HT-29 (cell line): ENCODE measurements at regions not wholly inside any gene's neighbourhood (a gene's known extent, or its start where the extent isn't known, plus 50 kb on each side); places are given as distances from the start of the nearest gene placed in this dataset.

Experiments
- DNase-seq: peaks from one replicate; pipeline ENCODE4 v3.0.0-alpha.2; 2015; ENCODE audit warnings: low spot score

DNA sequence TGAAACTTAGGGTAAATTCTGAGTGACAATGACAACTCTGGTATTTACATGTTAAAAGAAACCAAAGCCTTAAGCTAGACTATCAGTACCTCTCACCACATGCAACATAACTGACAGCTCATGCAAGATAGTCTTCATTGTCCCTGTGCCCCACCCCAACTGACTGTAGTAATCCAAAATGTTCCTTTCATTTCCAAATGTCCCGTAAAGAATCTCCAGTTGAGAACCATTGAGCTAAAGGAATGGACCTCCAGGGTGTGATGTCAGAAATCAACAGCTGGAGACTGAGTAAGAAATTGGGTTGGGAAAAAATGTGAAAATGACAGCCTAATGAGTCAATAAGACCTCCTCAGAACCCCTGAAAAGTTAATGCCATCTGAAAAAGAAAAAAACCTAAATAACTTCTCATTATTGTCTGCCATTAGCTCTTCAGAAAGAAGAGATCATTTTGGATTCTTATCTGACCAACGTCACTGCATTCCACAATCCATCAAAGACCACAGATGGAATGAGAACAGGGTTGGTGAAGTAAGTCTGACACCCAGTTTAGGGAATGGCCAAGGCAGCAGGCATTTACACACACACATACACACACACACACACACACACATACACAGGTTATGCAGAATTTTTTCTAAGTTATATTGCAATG, 51.7 kb upstream of the ACVR2A start:
- DNase-seq = no peak

DNA sequence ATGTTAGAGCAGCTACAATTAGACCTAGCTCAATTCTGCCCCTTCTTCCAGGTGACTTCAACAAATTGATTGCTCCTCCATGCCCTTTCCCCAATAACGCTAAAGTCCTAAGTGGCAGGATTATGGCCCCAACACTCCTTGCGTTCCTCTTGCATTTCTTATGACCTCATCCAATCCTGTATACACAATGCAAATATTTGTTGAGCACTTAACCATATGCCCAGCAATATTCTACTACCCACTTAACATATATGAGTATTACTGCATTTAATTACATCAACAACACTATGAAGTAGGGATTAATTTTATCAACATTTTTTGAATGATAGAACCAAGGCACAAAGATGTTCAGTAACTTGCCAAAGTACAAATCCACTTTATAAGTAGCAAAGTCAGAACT, 54.2 kb upstream of the ACVR2A start:
- no peak for DNase-seq

DNA sequence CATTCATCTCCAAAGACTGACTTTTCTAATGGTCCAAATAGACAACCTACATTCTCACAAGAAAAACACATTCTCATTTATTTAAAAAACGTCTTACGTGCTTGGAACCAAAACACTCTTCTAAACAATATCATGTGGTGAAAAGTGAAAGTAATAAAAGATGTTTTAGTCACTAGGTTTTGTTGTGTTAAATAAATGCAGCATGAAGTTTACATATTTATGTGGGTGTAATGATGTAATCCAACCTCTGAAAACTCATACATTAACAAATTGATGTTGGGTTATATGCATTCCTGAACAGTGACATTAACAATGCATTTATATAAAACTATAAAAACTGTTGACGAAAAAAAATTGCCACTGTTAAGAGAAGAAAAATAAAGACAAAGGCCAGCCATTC, 55.1 kb upstream of the ACVR2A start:
- no peak for DNase-seq

DNA sequence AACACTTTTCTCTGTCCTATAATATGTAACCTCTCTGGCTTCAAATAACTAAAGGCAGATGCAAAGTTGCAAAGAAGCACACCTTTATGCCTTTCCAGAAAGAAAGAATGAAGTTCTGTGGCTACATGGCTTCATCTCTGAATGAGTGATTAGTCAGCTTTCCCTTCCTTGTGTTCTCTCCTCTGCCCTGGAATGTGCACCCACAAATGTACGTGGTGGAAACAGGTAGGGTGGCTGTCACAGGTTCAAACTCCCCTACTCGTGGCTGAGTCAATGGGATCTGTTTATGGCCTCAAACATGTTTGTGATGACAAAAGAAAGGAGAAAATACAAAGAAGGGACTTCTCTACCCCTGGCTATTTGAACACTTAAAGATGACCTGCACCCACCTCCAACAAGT, 55.5 kb upstream of the ACVR2A start:
- no peak for DNase-seq

DNA sequence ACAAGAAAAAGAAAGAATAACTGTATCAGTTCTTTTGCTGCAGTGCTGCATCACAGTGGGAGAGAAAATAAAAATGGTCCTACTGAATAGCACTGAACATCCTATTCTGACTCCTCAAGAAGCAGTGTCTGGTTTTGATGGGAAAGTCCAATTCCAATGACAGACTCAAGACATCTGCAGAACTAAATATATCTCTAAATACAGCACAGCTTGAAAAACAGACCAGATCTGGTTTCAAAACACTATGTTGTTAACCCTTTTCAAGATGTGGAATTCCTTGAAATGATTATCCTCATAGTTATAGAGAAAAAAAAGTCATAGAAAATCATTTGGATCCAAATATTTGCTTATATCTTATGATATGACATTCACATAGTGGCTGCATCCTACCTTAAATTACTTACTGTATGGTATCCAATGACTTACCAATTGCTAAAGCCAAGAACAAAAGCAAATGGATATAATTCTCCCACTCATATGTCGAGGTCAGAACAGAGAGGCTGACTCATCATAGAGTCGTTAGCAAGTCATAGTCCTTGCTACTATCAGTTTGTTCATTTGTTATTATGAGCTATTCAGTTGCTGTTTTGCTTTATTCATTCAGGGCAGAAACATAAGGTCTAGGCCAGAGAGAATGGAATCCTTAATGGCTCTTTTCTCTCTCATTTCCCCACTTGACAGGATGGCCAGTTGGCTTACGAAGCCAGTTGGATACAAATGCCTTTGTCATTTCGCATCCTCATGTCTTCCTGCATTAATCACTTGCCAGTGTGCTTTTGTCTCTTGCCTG, 62.5 kb upstream of the ACVR2A start:
- no peak for DNase-seq

DNA sequence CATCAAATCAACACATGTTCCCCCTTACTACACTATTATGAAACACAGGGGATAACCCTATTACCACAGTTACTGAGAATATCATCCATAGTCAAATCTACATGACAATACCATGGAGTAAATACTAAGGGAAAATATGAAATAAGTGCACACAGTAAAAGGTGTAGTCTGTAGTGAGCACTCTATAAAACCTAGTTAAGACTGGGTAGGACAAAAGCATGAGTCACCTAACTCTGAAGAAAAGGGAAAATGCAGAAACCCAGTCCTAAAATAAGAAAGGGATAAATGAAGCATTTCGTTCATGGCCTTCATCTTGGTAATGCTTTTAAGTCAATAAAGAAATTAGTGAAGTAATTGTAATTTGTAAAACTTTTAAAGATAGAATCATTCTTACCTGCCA, 65.4 kb upstream of the ACVR2A start:
- no peak for DNase-seq

DNA sequence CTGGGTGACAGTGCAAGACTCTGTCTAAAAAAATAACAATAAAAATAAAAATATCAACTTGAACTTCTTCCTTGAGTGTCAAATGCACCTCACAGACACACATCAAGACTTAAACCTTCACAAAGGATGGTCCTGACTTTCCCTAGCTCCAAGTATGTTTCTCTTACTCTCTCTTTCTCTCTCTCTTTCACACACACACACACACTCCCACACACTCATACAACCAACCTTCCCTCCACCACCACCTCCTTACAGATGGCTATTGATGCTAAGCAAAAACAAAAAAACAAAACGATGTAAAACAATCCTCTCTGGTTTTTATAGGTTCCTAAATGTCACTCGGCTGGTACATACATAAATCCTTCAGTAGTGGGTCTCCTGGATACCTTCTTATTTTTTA, 67.4 kb upstream of the ACVR2A start:
- no peak for DNase-seq

DNA sequence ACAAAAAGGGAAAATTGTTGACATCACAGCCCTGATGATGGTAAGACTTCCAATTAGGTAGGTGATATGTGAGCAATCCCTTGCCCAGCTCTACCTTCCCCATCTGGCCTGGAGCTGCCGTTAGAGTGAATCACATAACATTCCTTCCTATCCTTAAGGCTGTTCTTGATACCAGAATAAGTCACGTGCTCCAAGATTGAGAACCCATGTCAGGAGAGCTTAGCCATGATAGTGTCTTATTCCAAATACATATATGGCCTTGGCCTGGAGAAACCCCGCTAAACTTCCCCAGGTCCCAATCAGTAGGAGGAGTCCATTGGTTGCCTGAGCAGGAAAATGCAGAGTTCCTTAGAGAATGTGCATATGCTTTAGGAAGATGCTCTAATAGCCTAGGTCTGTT, 70.0 kb upstream of the ACVR2A start:
- DNase-seq = no peak

DNA sequence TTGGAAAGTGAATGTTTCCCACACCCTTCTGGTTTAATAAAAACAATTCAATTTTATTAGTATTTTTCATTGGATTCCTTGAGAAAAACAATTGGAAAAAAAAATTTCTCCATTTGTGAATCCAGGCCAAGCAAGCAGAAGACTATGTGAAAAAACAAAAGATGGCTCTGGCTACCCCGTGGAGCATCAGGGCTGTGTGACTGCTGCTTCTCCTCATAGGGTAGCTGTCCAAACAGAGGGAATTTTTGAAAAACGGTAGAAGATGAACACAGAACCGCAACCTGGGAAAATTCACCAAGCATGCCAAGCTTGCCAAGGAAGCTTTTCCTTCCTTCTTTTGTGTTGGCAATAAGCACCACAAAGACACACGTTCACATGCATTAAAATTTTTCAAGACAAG, 71.3 kb upstream of the ACVR2A start:
- no peak for DNase-seq

DNA sequence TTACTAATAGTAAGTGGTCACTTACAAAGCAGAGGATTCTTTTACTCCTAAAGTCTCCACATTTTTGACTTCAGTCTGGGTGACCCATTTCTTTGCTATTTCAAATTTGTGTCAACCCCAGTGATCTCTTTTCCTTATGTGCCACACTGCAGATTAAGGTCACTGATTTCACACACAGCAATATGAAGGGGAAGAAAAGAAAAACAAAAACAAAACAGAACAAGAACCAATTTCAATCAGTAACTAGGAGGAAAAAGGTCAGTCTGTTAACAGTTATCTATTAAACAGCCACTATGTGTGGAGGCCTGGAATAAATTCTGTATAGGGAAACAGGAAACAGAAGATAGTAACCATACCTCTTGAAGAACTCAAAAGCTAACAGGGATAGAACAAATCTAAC, 72.0 kb upstream of the ACVR2A start:
- DNase-seq = no peak

DNA sequence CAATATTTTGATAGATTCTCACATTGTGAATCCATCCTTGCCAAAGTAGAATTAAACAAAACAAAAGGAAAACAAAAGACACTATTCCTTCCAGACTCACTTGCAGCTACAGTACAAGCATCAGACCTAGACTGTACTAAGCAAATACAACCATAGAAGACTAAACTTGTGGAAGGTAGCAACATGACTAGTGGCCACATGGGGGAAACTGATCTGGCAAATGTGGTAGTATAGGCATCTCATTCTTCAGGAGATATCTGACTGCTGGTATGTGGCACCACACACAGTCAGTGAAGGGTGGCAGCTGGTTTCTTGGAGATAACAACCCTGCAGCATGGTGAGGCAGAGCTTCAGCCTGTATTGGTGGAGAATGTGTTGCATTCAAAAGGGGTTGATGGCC, 81.0 kb upstream of the ACVR2A start:
- DNase-seq = peak; percentile 58

DNA sequence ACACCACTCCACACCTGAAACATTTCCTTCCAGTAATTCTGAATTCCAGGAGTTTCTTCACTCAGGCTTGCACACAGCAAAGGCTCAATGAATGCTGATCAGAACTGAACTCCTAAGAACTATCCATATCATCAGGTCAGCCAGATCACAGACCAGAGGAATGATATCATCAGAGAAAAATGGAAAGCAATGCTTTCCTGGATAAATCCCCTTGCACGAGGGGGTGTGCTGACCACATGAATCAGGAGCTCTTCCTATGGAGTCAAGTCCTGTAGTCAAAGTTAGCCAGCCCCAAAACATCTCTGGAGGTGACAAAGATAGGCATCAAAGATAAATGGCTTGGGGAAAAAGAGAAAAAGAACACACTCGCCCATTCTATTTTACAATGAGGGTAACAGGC, 83.8 kb upstream of the ACVR2A start:
- DNase-seq = no peak

DNA sequence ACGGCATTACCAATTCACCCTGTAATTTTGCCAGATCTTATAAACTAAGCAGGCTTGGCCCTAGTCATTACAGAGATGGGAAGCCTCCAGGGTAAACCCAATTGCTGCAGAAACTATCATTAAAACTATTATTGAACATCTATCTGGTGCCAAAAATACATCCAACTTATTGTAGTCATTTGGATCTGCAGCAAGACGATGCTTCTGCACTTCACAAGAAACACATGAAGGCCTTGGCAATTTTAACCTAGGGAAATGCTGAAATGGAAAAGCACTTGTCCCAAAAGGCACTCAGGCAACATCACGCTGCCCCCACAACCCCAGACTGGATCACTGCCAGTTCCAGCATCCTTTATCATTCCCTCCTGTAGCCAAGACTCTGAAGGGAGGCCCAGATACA, 85.3 kb upstream of the ACVR2A start:
- no peak for DNase-seq

DNA sequence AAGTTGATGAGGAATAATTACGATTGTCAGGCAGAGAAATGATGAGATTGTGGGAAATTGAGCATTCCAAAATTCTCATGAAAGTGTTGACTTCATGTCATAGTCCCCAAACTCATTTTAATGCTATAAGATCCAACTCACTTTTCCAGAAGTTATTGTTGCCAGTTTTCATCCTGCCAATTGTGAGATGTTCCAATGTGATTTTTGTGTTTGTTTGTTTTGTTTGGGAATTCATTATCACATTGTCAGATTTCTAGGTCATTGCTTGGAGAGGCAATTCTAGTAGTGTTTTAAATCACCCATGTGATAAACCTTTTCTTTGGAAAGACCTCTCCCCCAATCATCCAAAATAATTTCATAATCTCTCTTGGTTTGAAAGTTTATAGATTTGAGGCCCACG, 86.0 kb upstream of the ACVR2A start:
- no peak for DNase-seq

DNA sequence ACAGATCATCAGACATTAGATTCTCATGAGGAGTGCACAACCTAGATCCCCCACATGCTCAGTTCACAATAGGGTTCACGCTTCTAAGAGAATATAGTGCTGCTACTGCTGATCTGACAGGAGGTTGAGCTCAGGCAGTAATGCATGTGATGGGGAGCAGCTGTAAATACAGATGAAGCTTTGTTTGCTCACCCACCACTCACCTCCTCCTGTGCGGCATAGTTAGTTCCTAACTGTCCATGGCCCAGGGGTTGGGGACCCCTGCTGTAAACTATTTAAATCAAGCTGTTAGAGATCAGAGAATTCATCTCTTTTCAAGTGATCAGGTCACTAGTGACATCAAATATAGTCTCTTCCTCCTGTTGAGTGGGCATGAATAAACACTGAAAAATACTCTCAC, 88.8 kb upstream of the ACVR2A start:
- DNase-seq = no peak

DNA sequence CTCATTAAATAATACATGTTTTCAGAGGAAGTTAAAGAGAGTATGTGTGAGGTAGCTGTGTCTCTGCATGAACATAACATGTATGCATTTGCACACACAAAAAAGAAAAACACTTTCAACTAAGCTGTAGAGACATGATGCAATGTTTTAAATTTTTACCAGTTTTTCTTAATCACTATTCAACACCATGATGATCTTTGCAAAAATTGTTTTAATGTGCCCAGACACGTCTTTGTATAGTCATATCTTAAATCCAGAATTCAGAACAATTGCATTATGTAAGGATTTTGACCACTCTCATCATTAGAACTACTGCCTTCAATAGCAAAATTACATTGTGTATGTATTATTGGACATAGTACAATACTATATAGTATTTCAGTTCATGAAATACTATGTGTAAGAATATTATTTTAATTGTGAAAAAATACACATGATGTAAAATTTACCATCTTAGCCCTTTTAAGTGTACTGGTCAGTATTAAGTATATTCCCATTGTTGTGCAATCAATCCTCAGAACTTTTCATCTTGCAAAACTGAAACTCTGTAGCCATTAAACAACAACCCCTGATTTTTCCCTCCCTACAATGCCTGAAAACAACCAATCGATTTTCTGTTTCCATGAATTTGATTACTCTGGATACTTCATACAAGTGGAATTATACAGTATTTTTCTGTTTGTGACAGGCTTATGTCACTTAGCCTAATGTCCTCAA, 104.5 kb upstream of the ACVR2A start:
- DNase-seq = no peak

DNA sequence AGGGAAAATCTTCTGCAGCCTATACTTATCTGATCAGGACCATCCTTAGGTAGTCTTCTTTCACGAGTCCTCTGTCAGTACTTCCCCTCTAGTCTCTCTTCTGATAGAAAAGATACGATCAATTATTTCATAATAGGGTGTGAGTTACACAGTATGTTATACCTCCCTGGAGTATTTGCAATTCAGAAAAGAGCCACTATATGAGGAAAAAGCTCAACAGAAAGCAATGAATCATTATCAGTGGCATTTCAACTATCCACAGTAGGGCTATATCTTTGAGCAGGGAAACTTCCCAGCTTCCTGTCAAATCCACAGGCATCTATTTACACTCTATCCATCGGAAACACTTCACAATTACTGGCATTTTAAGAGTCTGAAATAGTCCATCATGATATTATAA, 105.3 kb upstream of the ACVR2A start:
- DNase-seq = no peak

DNA sequence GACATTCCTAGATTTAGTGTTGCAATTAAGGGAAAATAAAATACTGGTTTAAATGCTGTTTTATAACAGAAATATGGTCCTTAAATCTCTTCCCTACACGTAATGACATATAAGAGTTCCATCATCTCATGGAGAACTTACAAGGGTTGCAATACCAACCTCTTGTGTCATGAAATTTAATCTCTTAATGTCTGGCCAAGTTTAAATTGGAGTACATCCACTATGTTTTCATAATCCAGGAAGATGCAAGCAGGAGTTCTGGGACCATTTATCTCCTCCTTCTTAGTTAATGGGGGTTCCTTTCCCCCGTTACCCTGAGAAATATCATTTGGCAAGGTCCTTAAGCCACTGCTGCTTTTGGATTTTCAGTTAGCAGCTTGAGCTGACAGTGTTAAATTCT, 126.0 kb upstream of the ACVR2A start:
- DNase-seq = no peak

DNA sequence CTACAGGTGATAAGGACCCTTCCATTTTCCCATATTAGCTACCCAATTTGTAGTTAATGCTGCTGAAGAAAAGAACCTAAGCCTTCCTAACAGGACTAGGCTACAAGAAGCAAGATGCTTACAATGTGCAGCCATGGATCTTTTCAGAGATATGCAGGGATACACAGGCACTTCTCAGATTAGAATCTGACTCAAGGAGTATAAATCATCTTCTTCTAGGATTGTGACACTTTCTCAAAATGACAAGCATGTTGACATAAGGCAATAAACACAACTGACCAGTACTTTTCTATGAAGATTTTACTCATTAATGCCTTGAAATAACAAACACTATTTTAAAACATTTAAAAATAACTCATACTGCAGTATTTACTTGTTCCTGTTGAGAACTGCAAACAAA, 127.9 kb upstream of the ACVR2A start:
- no peak for DNase-seq

DNA sequence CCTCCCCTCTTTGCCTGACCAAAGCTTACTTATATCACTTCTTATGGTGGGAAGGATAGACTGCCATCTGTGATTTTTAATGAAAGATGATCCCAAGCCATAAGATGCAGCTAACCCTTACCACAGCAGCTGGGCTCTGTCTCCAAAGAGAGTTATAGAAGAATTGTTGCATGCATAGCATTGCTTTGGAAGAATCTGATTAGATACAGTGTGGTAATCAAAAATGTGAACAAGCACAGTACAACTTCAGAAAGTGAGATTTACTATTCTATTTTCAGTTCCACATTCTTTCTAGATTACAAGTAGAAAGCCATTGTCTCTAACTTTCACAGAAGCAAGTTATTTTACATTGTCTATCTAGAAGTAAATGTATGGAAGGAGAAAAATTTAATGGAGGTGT, 129.0 kb upstream of the ACVR2A start:
- DNase-seq = no peak

DNA sequence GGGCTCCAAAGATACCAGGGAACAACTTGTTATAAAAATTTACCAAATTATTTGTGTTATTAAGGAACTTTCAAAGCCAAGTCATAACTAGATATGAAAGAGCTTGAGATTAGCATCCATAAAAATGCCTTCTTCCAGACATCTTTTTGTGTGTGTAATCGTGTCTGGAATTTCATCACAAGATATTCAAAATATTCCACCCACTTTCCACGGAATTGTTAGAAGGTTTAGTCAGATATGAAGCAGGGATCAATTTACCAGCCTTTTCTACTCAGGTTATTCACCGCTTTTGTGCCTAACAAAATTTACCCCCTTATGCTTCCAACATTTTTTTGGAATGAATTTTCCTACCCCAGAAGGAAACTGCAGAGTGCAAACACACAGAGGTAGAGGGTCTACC, 130.2 kb upstream of the ACVR2A start:
- DNase-seq = no peak

DNA sequence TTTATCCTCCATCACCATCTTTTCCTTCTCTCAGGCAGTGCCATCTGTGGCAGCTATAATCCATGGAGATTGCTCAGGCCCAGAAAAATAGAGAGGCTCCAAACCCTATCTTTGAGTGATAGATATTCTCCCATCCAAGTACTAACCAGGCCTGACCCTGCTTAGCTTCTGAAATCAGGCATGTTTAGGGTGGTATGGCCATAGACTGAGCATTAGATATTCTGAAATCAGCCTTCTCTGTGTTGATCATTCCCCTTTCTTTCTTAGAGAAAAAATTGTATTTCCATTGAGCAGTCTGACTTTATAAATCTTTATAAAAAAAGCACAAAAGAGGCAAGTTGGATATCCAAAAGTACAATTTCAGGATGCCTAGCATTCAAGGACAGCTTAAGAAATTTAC, 131.5 kb upstream of the ACVR2A start:
- no peak for DNase-seq

DNA sequence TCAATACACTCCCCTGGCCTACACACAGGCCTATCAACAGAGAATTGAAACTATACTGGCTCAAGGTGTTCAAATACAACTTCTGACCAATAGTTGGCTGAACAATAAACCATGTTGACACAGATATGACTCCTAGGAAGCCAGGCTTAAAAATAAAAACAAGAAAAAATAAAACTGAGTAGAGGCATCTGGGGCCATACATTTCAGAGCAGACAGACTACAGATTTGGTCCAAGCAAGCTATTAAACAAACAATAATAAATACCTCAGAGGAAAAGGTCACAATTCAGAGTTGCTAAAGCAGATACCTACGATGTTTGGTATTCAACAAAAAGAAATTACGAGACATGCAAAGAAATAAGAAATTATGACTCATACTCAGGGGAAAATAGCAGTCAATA, 132.8 kb upstream of the ACVR2A start:
- DNase-seq = no peak
